GM12892 (cell line): ENCODE measurements at regions not wholly inside any gene's neighbourhood (a gene's known extent, or its start where the extent isn't known, plus 50 kb on each side); places are given as distances from the start of the nearest gene placed in this dataset.

ENCODE experiments used
- POLR2A ChIP-seq: IDR thresholded peaks from 2 replicates; pipeline ENCODE4 v1.6.1; 2011; ENCODE audit warnings: low read depth, low read length, control low read depth
- POLR2AphosphoS5 ChIP-seq: IDR thresholded peaks from 2 replicates; pipeline ENCODE4 v1.6.1; 2011; ENCODE audit warnings: low read depth, low read length, control low read depth
- TAF1 ChIP-seq: IDR thresholded peaks from 2 replicates; pipeline ENCODE4 v1.6.1; 2011; ENCODE audit warnings: low read depth, mild to moderate bottlenecking, control low read depth, low read length, borderline replicate concordance

- no peak for TF ChIP-seq POLR2A
- TF ChIP-seq TAF1 = no peak
- no peak for TF ChIP-seq POLR2AphosphoS5
Measured at GRCh38 chr20:40238511-40238910, 450.5 kb downstream of the MAFB start.
